MM.1S (cell line): ENCODE measurements at regions not wholly inside any gene's neighbourhood (a gene's known extent, or its start where the extent isn't known, plus 50 kb on each side); places are given as distances from the start of the nearest gene placed in this dataset.

Experiments used
- EZH2 ChIP-seq: fragments of 300-600 bp; sonication (generic); optimal IDR thresholded peaks from 2 replicates; pipeline ENCODE3; 2017; ENCODE audit warnings: low read depth, mild to moderate bottlenecking, antibody characterized with exemption, low read length, mixed read lengths
- EZH2phosphoT487 ChIP-seq: fragments of 300-600 bp; sonication (generic); IDR thresholded peaks from 2 replicates; pipeline ENCODE4 v1.6.1; 2018; ENCODE audit warnings: antibody characterized with exemption, low read length
- TF ChIP-seq, protein P1 (sequence below): fragments of 300-600 bp; sonication (generic); IDR thresholded peaks from 2 replicates; pipeline ENCODE4 v1.5.1; 2016; ENCODE audit warnings: antibody characterized with exemption, low read length, mixed read lengths

DNA sequence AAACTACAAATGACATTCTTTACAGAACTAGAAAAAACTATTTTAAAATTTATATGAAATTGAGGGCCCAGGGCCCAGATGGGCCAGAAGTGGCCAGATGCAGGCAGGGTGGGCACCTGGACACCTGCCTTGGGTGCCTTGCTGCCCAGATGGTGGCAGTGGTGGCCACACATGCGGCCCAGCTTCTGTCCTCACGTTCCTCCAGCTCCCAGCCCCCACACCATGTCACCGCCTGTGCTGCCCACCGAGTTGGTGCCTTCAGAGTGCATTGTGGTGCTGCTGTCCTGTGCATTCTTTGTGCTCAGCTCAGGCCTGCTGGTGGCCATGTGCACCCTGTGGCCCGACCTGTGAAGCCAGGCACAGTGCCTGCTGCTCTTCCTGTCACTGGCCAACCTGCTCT lies 216.8 kb upstream of the CXADR start:
- TF ChIP-seq, protein P1, sequence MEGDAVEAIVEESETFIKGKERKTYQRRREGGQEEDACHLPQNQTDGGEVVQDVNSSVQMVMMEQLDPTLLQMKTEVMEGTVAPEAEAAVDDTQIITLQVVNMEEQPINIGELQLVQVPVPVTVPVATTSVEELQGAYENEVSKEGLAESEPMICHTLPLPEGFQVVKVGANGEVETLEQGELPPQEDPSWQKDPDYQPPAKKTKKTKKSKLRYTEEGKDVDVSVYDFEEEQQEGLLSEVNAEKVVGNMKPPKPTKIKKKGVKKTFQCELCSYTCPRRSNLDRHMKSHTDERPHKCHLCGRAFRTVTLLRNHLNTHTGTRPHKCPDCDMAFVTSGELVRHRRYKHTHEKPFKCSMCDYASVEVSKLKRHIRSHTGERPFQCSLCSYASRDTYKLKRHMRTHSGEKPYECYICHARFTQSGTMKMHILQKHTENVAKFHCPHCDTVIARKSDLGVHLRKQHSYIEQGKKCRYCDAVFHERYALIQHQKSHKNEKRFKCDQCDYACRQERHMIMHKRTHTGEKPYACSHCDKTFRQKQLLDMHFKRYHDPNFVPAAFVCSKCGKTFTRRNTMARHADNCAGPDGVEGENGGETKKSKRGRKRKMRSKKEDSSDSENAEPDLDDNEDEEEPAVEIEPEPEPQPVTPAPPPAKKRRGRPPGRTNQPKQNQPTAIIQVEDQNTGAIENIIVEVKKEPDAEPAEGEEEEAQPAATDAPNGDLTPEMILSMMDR: no peak
- TF ChIP-seq EZH2phosphoT487 (no peak), EZH2 (no peak)
